Suprapubic skin (tissue), 4 donors: ENCODE measurements at regions not wholly inside any gene's neighbourhood (a gene's known extent, or its start where the extent isn't known, plus 50 kb on each side); places are given as distances from the start of the nearest gene placed in this dataset.

Source experiments
- DNase-seq, 2 donors: peaks; one replicate each; pipeline ENCODE4 v3.0.0-alpha.2; 2019; ENCODE audit warnings: low spot score in 2 of 2
- H3K27ac ChIP-seq: fragments of 200-600 bp; sonication (generic); one replicate; pipeline ENCODE4 v1.5.1; 2019
- H3K27me3 ChIP-seq: fragments of 200-600 bp; sonication (generic); one replicate; pipeline ENCODE4 v1.5.1; 2019
- H3K36me3 ChIP-seq: fragments of 200-600 bp; sonication (generic); one replicate; pipeline ENCODE4 v1.5.1; 2019
- H3K4me1 ChIP-seq: fragments of 200-600 bp; sonication (generic); one replicate; pipeline ENCODE4 v1.5.1; 2019
- H3K4me3 ChIP-seq: fragments of 200-600 bp; sonication (generic); one replicate; pipeline ENCODE4 v1.5.1; 2019; ENCODE audit warnings: mild to moderate bottlenecking
- H3K9me3 ChIP-seq: fragments of 200-600 bp; sonication (generic); one replicate; pipeline ENCODE4 v1.5.1; 2019
- CTCF ChIP-seq, 2 donors: fragments of 200-600 bp in 1 of 2; fragments of 450-650 bp in 1 of 2; sonication (generic) in 1 of 2; IDR thresholded peaks; one replicate each; pipeline ENCODE4 v1.5.1; 2016 to 2019; ENCODE audit warnings: antibody characterized with exemption in 2 of 2, mild to moderate bottlenecking in 1 of 2, moderate library complexity in 1 of 2
- EP300 ChIP-seq: sonication (generic); formaldehyde crosslinking; IDR thresholded peaks from one replicate; pipeline ENCODE4 v1.6.1; 2017; ENCODE audit warnings: antibody characterized with exemption
- POLR2A ChIP-seq, 2 donors: fragments of 450-650 bp; IDR thresholded peaks; one replicate each; pipeline ENCODE4 v1.6.1; 2017; ENCODE audit warnings: antibody characterized with exemption in 2 of 2, mild to moderate bottlenecking in 2 of 2, moderate library complexity in 2 of 2
- POLR2AphosphoS5 ChIP-seq, 3 donors: sonication (generic); formaldehyde crosslinking; IDR thresholded peaks; one replicate each; pipeline ENCODE4 v1.6.1; 2017; ENCODE audit warnings: antibody characterized with exemption in 3 of 3
- WGBS: methylation state at CpG from one replicate; pipeline ENCODE4 v1.1.5; 2018; 5-methylcytosine and 5-hydroxymethylcytosine counted together

GRCh38 chr1:38270849-38271633 lies 224.4 kb upstream of the POU3F1 start:
- DNase-seq = peak in 1 of 2 donors; percentile 43
- no peaks in the 10 kb centered on the region for H3K36me3 ChIP-seq
- H3K9me3 ChIP-seq = no peaks in the 10 kb centered on the region
- TF ChIP-seq POLR2A (IDR thresholded peaks at IDR 0.05) = no peak
- no peak for TF ChIP-seq POLR2AphosphoS5 (IDR thresholded peaks at IDR 0.05)
- TF ChIP-seq EP300 = no peak
- TF ChIP-seq CTCF (IDR thresholded peaks at IDR 0.05) = no peak
- 68% methylated on average over 12 of the region's 12 CpGs for WGBS
- H3K4me1 ChIP-seq = no peaks in the 10 kb centered on the region
- no peak overlapping the region for H3K4me3 ChIP-seq
- H3K27ac ChIP-seq = no peak overlapping the region
- peaks cover 31% of the 10 kb centered on the region for H3K27me3 ChIP-seq

GRCh38 chr1:38269923-38270848 lies 223.6 kb upstream of the POU3F1 start:
- TF ChIP-seq POLR2AphosphoS5 (IDR thresholded peaks at IDR 0.05) (no peak), POLR2A (IDR thresholded peaks at IDR 0.05) (no peak), CTCF (IDR thresholded peaks at IDR 0.05) (no peak), EP300 (no peak)
- WGBS = 58% methylated on average over 14 of the region's 15 CpGs
- peak in 1 of 2 donors; percentile 28 for DNase-seq
- no peaks in the 10 kb centered on the region for H3K36me3 ChIP-seq
- H3K9me3 ChIP-seq = no peaks in the 10 kb centered on the region
- no peak overlapping the region for H3K4me3 ChIP-seq
- H3K27me3 ChIP-seq = peaks cover 34% of the 10 kb centered on the region
- no peaks in the 10 kb centered on the region for H3K4me1 ChIP-seq
- H3K27ac ChIP-seq = no peak overlapping the region

- no peak for DNase-seq
- H3K27ac ChIP-seq = no peak overlapping the region
- H3K4me1 ChIP-seq = no peaks in the 10 kb centered on the region
- H3K9me3 ChIP-seq = no peaks in the 10 kb centered on the region
- WGBS = 83% methylated on average over 3 of the region's 4 CpGs
- no peaks in the 10 kb centered on the region for H3K36me3 ChIP-seq
- peaks cover 30% of the 10 kb centered on the region for H3K27me3 ChIP-seq
- TF ChIP-seq POLR2AphosphoS5 (IDR thresholded peaks at IDR 0.05) = no peak
- H3K4me3 ChIP-seq = no peak overlapping the region
These were observed 221.6 kb upstream of the POU3F1 start for GRCh38 chr1:38268226-38268625.

GRCh38 chr1:38267037-38268036 lies 220.7 kb upstream of the POU3F1 start:
- Histone ChIP-seq H3K36me3 (no peaks in the 10 kb centered on the region), H3K27ac (no peak overlapping the region), H3K27me3 (peaks cover 29% of the 10 kb centered on the region), H3K4me1 (no peaks in the 10 kb centered on the region), H3K9me3 (no peaks in the 10 kb centered on the region), H3K4me3 (no peak overlapping the region)
- DNase-seq = no peak
- no peak for TF ChIP-seq POLR2A (IDR thresholded peaks at IDR 0.05)
- TF ChIP-seq POLR2AphosphoS5 (IDR thresholded peaks at IDR 0.05) = no peak
- no peak for TF ChIP-seq CTCF (IDR thresholded peaks at IDR 0.05)
- TF ChIP-seq EP300 = no peak
- 73% methylated on average over 7 of the region's 7 CpGs for WGBS

- Histone ChIP-seq H3K4me3 (no peak overlapping the region), H3K9me3 (no peaks in the 10 kb centered on the region), H3K27me3 (peaks cover 25% of the 10 kb centered on the region), H3K4me1 (no peaks in the 10 kb centered on the region), H3K36me3 (no peaks in the 10 kb centered on the region), H3K27ac (no peak overlapping the region)
- no peak for DNase-seq
- WGBS = 96% methylated on average over 5 of the region's 5 CpGs
- TF ChIP-seq EP300 = no peak
- TF ChIP-seq POLR2A (IDR thresholded peaks at IDR 0.05) = no peak
- TF ChIP-seq POLR2AphosphoS5 (IDR thresholded peaks at IDR 0.05) = no peak
- TF ChIP-seq CTCF (IDR thresholded peaks at IDR 0.05) = no peak
These were observed 219.6 kb upstream of the POU3F1 start for GRCh38 chr1:38266197-38266520.
